ENCODE measurements at regions not wholly inside any gene's neighbourhood (a gene's known extent, or its start where the extent isn't known, plus 50 kb on each side); places are given as distances from the start of the nearest gene placed in this dataset.

DNA sequence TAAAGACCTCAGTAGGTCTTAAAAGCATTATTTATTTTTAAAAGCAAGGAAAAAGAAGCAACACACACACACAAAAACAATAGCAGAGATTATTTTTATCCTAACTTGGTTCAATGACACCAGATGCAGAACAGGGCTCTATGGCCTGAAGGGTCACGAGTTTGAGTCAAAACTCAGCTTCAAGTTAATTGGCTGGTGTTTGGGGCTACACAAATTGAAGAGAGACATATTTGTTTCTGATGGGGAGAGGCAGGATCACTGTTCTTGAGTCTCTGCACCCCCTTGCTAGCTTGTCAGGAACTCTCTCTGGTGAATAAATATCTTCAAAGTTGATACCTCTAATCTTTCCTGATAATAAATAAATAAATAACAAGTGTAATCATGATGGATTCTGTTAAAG, 466.1 kb downstream of the PRKD1 start (continued):
- TF ChIP-seq, protein P1, sequence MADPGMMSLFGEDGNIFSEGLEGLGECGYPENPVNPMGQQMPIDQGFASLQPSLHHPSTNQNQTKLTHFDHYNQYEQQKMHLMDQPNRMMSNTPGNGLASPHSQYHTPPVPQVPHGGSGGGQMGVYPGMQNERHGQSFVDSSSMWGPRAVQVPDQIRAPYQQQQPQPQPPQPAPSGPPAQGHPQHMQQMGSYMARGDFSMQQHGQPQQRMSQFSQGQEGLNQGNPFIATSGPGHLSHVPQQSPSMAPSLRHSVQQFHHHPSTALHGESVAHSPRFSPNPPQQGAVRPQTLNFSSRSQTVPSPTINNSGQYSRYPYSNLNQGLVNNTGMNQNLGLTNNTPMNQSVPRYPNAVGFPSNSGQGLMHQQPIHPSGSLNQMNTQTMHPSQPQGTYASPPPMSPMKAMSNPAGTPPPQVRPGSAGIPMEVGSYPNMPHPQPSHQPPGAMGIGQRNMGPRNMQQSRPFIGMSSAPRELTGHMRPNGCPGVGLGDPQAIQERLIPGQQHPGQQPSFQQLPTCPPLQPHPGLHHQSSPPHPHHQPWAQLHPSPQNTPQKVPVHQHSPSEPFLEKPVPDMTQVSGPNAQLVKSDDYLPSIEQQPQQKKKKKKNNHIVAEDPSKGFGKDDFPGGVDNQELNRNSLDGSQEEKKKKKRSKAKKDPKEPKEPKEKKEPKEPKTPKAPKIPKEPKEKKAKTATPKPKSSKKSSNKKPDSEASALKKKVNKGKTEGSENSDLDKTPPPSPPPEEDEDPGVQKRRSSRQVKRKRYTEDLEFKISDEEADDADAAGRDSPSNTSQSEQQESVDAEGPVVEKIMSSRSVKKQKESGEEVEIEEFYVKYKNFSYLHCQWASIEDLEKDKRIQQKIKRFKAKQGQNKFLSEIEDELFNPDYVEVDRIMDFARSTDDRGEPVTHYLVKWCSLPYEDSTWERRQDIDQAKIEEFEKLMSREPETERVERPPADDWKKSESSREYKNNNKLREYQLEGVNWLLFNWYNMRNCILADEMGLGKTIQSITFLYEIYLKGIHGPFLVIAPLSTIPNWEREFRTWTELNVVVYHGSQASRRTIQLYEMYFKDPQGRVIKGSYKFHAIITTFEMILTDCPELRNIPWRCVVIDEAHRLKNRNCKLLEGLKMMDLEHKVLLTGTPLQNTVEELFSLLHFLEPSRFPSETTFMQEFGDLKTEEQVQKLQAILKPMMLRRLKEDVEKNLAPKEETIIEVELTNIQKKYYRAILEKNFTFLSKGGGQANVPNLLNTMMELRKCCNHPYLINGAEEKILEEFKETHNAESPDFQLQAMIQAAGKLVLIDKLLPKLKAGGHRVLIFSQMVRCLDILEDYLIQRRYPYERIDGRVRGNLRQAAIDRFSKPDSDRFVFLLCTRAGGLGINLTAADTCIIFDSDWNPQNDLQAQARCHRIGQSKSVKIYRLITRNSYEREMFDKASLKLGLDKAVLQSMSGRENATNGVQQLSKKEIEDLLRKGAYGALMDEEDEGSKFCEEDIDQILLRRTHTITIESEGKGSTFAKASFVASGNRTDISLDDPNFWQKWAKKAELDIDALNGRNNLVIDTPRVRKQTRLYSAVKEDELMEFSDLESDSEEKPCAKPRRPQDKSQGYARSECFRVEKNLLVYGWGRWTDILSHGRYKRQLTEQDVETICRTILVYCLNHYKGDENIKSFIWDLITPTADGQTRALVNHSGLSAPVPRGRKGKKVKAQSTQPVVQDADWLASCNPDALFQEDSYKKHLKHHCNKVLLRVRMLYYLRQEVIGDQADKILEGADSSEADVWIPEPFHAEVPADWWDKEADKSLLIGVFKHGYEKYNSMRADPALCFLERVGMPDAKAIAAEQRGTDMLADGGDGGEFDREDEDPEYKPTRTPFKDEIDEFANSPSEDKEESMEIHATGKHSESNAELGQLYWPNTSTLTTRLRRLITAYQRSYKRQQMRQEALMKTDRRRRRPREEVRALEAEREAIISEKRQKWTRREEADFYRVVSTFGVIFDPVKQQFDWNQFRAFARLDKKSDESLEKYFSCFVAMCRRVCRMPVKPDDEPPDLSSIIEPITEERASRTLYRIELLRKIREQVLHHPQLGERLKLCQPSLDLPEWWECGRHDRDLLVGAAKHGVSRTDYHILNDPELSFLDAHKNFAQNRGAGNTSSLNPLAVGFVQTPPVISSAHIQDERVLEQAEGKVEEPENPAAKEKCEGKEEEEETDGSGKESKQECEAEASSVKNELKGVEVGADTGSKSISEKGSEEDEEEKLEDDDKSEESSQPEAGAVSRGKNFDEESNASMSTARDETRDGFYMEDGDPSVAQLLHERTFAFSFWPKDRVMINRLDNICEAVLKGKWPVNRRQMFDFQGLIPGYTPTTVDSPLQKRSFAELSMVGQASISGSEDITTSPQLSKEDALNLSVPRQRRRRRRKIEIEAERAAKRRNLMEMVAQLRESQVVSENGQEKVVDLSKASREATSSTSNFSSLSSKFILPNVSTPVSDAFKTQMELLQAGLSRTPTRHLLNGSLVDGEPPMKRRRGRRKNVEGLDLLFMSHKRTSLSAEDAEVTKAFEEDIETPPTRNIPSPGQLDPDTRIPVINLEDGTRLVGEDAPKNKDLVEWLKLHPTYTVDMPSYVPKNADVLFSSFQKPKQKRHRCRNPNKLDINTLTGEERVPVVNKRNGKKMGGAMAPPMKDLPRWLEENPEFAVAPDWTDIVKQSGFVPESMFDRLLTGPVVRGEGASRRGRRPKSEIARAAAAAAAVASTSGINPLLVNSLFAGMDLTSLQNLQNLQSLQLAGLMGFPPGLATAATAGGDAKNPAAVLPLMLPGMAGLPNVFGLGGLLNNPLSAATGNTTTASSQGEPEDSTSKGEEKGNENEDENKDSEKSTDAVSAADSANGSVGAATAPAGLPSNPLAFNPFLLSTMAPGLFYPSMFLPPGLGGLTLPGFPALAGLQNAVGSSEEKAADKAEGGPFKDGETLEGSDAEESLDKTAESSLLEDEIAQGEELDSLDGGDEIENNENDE (IDR thresholded peaks at IDR 0.05; ENCODE audit: insufficient replicate concordance, low read length), result no peak
- TF ChIP-seq CBX8 (IDR thresholded peaks at IDR 0.05; ENCODE audit: borderline replicate concordance, low read depth, low read length) (no peak), FOSL1 (IDR thresholded peaks at IDR 0.05; ENCODE audit: insufficient read depth, low read depth, low read length) (no peak), NRF1 (IDR thresholded peaks at IDR 0.05; ENCODE audit: low read depth, low read length) (no peak), CBX5 (IDR thresholded peaks at IDR 0.05; ENCODE audit: low read depth, low read length) (no peak), JUN (IDR thresholded peaks at IDR 0.05; ENCODE audit: low read depth, low read length) (no peak), TBP (IDR thresholded peaks at IDR 0.05; ENCODE audit: low read depth, low read length) (no peak)
- TF ChIP-seq, protein P2, sequence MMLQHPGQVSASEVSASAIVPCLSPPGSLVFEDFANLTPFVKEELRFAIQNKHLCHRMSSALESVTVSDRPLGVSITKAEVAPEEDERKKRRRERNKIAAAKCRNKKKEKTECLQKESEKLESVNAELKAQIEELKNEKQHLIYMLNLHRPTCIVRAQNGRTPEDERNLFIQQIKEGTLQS (IDR thresholded peaks at IDR 0.05; ENCODE audit: insufficient read depth, low read depth, low read length), result no peak
- TF ChIP-seq, protein P3, sequence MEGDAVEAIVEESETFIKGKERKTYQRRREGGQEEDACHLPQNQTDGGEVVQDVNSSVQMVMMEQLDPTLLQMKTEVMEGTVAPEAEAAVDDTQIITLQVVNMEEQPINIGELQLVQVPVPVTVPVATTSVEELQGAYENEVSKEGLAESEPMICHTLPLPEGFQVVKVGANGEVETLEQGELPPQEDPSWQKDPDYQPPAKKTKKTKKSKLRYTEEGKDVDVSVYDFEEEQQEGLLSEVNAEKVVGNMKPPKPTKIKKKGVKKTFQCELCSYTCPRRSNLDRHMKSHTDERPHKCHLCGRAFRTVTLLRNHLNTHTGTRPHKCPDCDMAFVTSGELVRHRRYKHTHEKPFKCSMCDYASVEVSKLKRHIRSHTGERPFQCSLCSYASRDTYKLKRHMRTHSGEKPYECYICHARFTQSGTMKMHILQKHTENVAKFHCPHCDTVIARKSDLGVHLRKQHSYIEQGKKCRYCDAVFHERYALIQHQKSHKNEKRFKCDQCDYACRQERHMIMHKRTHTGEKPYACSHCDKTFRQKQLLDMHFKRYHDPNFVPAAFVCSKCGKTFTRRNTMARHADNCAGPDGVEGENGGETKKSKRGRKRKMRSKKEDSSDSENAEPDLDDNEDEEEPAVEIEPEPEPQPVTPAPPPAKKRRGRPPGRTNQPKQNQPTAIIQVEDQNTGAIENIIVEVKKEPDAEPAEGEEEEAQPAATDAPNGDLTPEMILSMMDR (IDR thresholded peaks at IDR 0.05; ENCODE audit: control extremely low read depth in 1 of 3, insufficient read depth in 1 of 3, low read depth in 1 of 3, low read length in 3 of 3), result no peak
